ENCODE measurements at regions not wholly inside any gene's neighbourhood (a gene's known extent, or its start where the extent isn't known, plus 50 kb on each side); places are given as distances from the start of the nearest gene placed in this dataset.

DNA sequence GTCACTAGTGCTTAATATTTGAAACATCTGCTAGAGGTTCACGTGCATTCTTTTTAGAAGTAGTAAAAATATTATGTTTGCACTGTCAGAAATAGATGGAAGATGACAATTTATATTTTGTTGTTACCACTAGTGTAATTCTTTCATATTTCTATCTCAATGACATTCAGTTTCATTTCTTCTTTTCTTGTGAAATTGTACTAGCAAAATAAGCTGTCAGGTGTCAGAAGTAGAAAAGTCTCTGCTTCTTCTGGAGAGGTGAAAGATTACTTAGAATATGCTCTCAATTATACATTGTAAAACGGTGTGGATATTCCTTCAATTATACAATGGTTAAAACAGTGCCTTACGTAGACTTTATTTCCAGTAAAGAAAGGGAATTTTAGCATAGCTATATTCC, 395.4 kb downstream of the CSNK1G3 start:
- no peak for TF ChIP-seq EZH2 (IDR thresholded peaks at IDR 0.05; ENCODE audit: low read length, missing control alignments)
- TF ChIP-seq CTCF (conservative IDR thresholded peaks at IDR 0.05 in 1 of 2, IDR thresholded peaks at IDR 0.05 in 1 of 2; ENCODE audit: low read depth in 1 of 2, low read length in 2 of 2) = no peak

Data from fibroblast of lung (primary cell).